ENCODE measurements at regions not wholly inside any gene's neighbourhood (a gene's known extent, or its start where the extent isn't known, plus 50 kb on each side); places are given as distances from the start of the nearest gene placed in this dataset.

DNA sequence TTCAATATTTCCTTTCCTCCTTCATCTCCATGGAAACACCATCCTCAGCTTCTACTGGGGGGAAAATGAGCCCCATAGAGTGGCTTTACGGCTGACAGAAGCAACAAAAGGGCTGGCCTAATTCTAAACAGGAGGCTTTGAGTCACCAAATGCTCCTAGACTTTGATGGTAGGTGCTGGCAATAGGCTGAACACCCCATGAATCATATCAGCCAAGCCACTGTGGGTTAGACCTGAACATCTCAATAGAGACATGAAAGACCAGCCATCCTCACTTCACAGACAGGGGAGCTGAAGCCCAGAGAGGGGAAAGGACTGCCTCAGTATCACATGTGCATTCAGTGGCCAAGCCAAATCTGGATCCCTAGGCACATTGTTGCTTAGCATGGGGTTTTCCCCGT lies 107.6 kb downstream of the AMER1 start:
- POLR2A ChIA-PET, result no interaction called here
- no TSS peak for BruUV-seq (replicated peaks)
- Histone ChIP-seq H3K9me2 (ENCODE audit: insufficient read depth, low read length) (no peaks in the 10 kb centered on the region), H3K4me2 (ENCODE audit: low read length) (no peak overlapping the region), H4K20me1 (ENCODE audit: insufficient read depth, low read length) (no peaks in the 10 kb centered on the region), H3K4me3 (ENCODE audit: low read depth, low read length, poor library complexity, severe bottlenecking) (no peak overlapping the region), H3K36me3 (ENCODE audit: insufficient read depth, low read length) (no peaks in the 10 kb centered on the region), H3K9me3 (ENCODE audit: low read length) (no peaks in the 10 kb centered on the region), H3K79me2 (ENCODE audit: insufficient read depth, low read depth, low read length) (no peaks in the 10 kb centered on the region), H2AFZ (ENCODE audit: low read length) (no peak overlapping the region), H3K27ac (ENCODE audit: low read depth, low read length, poor library complexity, severe bottlenecking) (no peak overlapping the region), H3K4me1 (ENCODE audit: insufficient read depth, low read length, poor library complexity, severe bottlenecking) (no peaks in the 10 kb centered on the region)
- intact Hi-C loops (cut with micrococcal nuclease; ENCODE audit: unreplicated experiment), result no loop called here
- no peak for DNase-seq (ENCODE audit: low spot score)
- CTCF ChIA-PET (ENCODE audit: unreplicated experiment), result no interaction called here
- TF ChIP-seq EZH2phosphoT487 (IDR thresholded peaks at IDR 0.05; ENCODE audit: borderline replicate concordance, low read depth, low read length), result no peak
- TF ChIP-seq, protein P1, sequence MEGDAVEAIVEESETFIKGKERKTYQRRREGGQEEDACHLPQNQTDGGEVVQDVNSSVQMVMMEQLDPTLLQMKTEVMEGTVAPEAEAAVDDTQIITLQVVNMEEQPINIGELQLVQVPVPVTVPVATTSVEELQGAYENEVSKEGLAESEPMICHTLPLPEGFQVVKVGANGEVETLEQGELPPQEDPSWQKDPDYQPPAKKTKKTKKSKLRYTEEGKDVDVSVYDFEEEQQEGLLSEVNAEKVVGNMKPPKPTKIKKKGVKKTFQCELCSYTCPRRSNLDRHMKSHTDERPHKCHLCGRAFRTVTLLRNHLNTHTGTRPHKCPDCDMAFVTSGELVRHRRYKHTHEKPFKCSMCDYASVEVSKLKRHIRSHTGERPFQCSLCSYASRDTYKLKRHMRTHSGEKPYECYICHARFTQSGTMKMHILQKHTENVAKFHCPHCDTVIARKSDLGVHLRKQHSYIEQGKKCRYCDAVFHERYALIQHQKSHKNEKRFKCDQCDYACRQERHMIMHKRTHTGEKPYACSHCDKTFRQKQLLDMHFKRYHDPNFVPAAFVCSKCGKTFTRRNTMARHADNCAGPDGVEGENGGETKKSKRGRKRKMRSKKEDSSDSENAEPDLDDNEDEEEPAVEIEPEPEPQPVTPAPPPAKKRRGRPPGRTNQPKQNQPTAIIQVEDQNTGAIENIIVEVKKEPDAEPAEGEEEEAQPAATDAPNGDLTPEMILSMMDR (conservative IDR thresholded peaks at IDR 0.05; ENCODE audit: low read length), result no peak

DNA sequence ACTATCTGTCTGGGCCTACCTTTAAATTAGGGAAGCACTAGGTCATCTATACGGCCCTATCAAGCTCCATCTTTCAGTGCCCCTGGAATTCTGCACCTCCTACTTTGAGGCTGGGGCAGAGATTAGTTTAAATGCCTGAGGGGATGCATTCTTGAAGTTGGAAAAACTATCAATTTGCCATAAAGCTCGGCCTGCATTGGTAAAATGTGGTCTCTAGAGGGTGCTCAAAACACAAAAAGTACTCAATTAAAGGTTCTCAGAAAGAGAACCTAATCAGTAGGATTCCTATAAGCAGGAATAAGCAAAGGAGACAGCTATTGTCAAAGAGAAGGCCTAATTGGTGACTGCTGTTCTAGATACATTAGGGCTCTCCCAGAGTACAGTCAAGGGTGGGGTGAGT lies 111.7 kb downstream of the AMER1 start:
- peak; percentile 8 for DNase-seq (ENCODE audit: low spot score)
- no peak overlapping the region for H3K27ac ChIP-seq (ENCODE audit: low read depth, low read length, poor library complexity, severe bottlenecking)
- no peak overlapping the region for H2AFZ ChIP-seq (ENCODE audit: low read length)
- no peaks in the 10 kb centered on the region for H3K79me2 ChIP-seq (ENCODE audit: insufficient read depth, low read depth, low read length)
- H3K9me2 ChIP-seq (ENCODE audit: insufficient read depth, low read length), result no peaks in the 10 kb centered on the region
- ChIA-PET POLR2A (interaction anchor here (0.6 kb wide), 2 partner anchors 467 to 686 kb away, joined by 3 to 4 read pairs; no protein-coding TSS in a partner anchor), CTCF (ENCODE audit: unreplicated experiment) (no interaction called here)
- no peaks in the 10 kb centered on the region for H3K4me1 ChIP-seq (ENCODE audit: insufficient read depth, low read length, poor library complexity, severe bottlenecking)
- H3K4me3 ChIP-seq (ENCODE audit: low read depth, low read length, poor library complexity, severe bottlenecking), result no peak overlapping the region
- no peaks in the 10 kb centered on the region for H4K20me1 ChIP-seq (ENCODE audit: insufficient read depth, low read length)
- H3K9me3 ChIP-seq (ENCODE audit: low read length), result no peaks in the 10 kb centered on the region
- BruUV-seq (replicated peaks), result no TSS peak
- TF ChIP-seq EZH2phosphoT487 (IDR thresholded peaks at IDR 0.05; ENCODE audit: borderline replicate concordance, low read depth, low read length), result no peak
- TF ChIP-seq, protein P1 (conservative IDR thresholded peaks at IDR 0.05; ENCODE audit: low read length), result peak; percentile 67
- no peaks in the 10 kb centered on the region for H3K36me3 ChIP-seq (ENCODE audit: insufficient read depth, low read length)
- H3K4me2 ChIP-seq (ENCODE audit: low read length), result no peak overlapping the region
- intact Hi-C loops (cut with micrococcal nuclease; ENCODE audit: unreplicated experiment), result no loop called here

All from OCI-LY7 (cell line).